ENCODE measurements at regions not wholly inside any gene's neighbourhood (a gene's known extent, or its start where the extent isn't known, plus 50 kb on each side); places are given as distances from the start of the nearest gene placed in this dataset.
A peak's percentile ranks its signal among the peaks of the same experiment; 100 is the strongest.

DNA sequence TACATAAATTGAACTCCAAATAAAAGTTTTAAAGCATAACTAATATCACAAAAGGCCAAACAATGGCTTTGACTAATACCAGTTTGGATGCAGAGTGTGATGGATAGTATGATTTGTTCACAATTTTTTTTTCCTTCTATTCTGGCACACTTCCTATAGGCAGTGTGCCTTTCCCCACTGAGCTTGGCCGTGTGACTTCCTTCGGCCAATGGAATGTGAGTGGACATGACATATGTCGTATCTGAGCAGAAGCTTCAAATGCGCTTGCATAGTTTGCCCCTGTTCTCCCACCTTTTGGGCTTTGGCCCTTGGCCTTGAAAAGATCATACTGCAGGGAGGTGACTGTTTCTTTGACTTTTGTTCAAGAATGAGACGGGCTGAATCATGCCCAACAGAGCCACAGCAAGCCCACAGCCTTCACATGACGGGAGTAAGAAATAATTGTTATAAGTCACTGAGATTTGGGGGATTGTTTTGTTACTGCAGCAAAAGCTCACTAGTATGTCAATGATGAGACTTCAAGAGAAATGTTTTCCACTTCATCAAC, 279.9 kb upstream of the NEBL start:
- 73 to 89% methylated on average over 6 of the region's 6 CpGs for WGBS, 2 donors
- Histone ChIP-seq H3K4me1 (ENCODE audit: control insufficient read depth in 5 of 5, insufficient read depth in 5 of 5, low read length in 5 of 5) (peaks cover 0 to 9% (median 8%) of the 10 kb centered on the region in 5 donors), H3K27me3 (ENCODE audit: control insufficient read depth in 3 of 3, insufficient read depth in 3 of 3, low read length in 2 of 3) (no peaks in the 10 kb centered on the region), H3K27ac (ENCODE audit: low read depth in 1 of 2, low read length in 1 of 2) (no peak overlapping the region), H3K9me3 (ENCODE audit: control insufficient read depth in 4 of 4, insufficient read depth in 3 of 4, low read length in 3 of 4) (peaks cover 0 to 4% (median 1%) of the 10 kb centered on the region in 4 donors), H3K9ac (ENCODE audit: insufficient read depth in 1 of 2, low read length in 2 of 2) (no peak overlapping the region), H3K36me3 (ENCODE audit: control insufficient read depth in 4 of 4, insufficient read depth in 4 of 4, low read length in 4 of 4) (peaks cover 0 to 2% (median 0%) of the 10 kb centered on the region in 4 donors), H3K4me3 (no peak overlapping the region)
- DNase-seq (no peak), ATAC-seq (ENCODE audit: insufficient read depth, low FRiP score) (no peak)
- TF ChIP-seq, protein P1, sequence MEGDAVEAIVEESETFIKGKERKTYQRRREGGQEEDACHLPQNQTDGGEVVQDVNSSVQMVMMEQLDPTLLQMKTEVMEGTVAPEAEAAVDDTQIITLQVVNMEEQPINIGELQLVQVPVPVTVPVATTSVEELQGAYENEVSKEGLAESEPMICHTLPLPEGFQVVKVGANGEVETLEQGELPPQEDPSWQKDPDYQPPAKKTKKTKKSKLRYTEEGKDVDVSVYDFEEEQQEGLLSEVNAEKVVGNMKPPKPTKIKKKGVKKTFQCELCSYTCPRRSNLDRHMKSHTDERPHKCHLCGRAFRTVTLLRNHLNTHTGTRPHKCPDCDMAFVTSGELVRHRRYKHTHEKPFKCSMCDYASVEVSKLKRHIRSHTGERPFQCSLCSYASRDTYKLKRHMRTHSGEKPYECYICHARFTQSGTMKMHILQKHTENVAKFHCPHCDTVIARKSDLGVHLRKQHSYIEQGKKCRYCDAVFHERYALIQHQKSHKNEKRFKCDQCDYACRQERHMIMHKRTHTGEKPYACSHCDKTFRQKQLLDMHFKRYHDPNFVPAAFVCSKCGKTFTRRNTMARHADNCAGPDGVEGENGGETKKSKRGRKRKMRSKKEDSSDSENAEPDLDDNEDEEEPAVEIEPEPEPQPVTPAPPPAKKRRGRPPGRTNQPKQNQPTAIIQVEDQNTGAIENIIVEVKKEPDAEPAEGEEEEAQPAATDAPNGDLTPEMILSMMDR (IDR thresholded peaks at IDR 0.05; ENCODE audit: control extremely low read depth, extremely low read depth), result no peak

DNA sequence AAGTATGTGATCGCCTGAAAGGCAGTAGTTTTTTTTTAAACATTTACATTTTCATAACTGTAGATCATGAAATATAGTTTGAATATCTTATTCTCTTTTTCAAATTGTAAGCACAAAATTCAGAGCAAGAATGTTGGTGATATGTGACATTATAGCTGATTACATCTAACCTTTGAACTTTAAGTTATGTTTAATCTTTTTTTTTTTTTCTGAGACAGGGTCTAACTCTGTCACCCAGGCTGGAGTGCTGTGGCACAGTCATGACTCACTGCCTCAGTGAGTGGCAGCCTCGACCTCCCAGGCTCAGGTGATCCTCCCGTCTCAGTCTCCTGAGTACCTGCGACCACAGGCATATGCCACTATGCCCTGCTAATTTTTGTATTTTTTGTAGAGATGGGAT, 278.7 kb upstream of the NEBL start:
- peaks cover 0 to 4% (median 0%) of the 10 kb centered on the region in 4 donors for H3K36me3 ChIP-seq (ENCODE audit: control insufficient read depth in 4 of 4, insufficient read depth in 4 of 4, low read length in 4 of 4)
- no peak for ATAC-seq (ENCODE audit: insufficient read depth, low FRiP score)
- no peak overlapping the region for H3K9ac ChIP-seq (ENCODE audit: insufficient read depth in 1 of 2, low read length in 2 of 2)
- H3K27ac ChIP-seq (ENCODE audit: low read depth in 1 of 2, low read length in 1 of 2), result no peak overlapping the region
- no peaks in the 10 kb centered on the region for H3K27me3 ChIP-seq (ENCODE audit: control insufficient read depth in 3 of 3, insufficient read depth in 3 of 3, low read length in 2 of 3)
- 86 to 93% methylated on average over 4 of the region's 4 CpGs for WGBS, 2 donors
- peaks cover 0 to 9% (median 8%) of the 10 kb centered on the region in 5 donors for H3K4me1 ChIP-seq (ENCODE audit: control insufficient read depth in 5 of 5, insufficient read depth in 5 of 5, low read length in 5 of 5)
- TF ChIP-seq, protein P1 (IDR thresholded peaks at IDR 0.05; ENCODE audit: control extremely low read depth, extremely low read depth), result no peak
- no peak overlapping the region for H3K4me3 ChIP-seq
- H3K9me3 ChIP-seq (ENCODE audit: control insufficient read depth in 4 of 4, insufficient read depth in 3 of 4, low read length in 3 of 4), result peaks cover 0 to 4% (median 1%) of the 10 kb centered on the region in 4 donors
- no peak for DNase-seq

DNA sequence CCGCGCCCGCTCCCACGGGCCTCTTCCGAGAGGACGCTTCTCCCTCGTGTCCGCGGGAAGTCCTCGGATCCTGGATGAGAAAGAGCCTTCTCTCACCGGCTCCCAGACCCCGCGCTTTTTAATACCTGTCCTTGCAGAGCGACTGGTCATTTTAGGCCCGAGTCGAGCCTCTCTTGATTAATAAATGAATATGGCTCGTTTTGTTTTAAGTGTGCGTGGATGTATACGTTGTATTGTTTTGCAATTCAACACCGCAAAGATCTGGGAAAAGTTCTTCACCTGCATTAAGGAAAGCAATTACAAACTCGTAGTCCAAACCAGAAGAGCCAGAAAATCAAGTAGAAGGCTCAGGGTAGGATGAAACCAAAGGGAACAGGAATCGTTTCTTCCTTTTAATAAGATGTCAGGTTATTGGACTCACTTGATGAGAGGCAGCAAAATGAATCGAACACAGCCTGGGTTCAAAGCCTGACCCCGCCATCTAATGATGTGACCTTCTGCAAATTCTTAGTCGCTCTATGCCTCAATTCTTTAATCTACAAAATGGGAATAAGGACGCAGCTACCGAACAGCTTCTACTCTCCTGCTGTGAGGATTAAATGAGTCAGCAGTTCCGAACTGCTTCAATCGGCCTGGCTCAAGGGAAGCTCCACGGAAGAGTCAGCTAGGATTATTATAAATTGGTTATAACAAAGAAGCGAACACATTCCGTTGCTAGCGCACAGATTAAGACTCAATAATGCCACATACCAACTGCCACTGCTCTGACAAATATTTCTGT, 277.8 kb upstream of the NEBL start:
- H3K4me1 ChIP-seq (ENCODE audit: control insufficient read depth in 5 of 5, insufficient read depth in 5 of 5, low read length in 5 of 5), result peaks cover 0 to 9% (median 8%) of the 10 kb centered on the region in 5 donors
- peak overlapping the region; percentile 50 to 55 for H3K9ac ChIP-seq (ENCODE audit: insufficient read depth in 1 of 2, low read length in 2 of 2)
- peak overlapping the region in 1 of 2 donors; percentile 85 for H3K27ac ChIP-seq (ENCODE audit: low read depth in 1 of 2, low read length in 1 of 2)
- TF ChIP-seq, protein P1 (IDR thresholded peaks at IDR 0.05; ENCODE audit: control extremely low read depth, extremely low read depth), result no peak
- peak overlapping the region; percentile 52 for H3K4me3 ChIP-seq
- ATAC-seq (ENCODE audit: insufficient read depth, low FRiP score), result no peak
- peaks cover 0 to 4% (median 0%) of the 10 kb centered on the region in 4 donors for H3K9me3 ChIP-seq (ENCODE audit: control insufficient read depth in 4 of 4, insufficient read depth in 3 of 4, low read length in 3 of 4)
- H3K27me3 ChIP-seq (ENCODE audit: control insufficient read depth in 3 of 3, insufficient read depth in 3 of 3, low read length in 2 of 3), result no peaks in the 10 kb centered on the region
- peak in 1 of 3 donors; percentile 41 for DNase-seq
- WGBS, 2 donors, result 19 to 23% methylated on average over 33 of the region's 33 CpGs
- peaks cover 0 to 4% (median 0%) of the 10 kb centered on the region in 4 donors for H3K36me3 ChIP-seq (ENCODE audit: control insufficient read depth in 4 of 4, insufficient read depth in 4 of 4, low read length in 4 of 4)

All from lung (tissue), 11 donors.